ENCODE measurements at regions not wholly inside any gene's neighbourhood (a gene's known extent, or its start where the extent isn't known, plus 50 kb on each side); places are given as distances from the start of the nearest gene placed in this dataset.

DNA sequence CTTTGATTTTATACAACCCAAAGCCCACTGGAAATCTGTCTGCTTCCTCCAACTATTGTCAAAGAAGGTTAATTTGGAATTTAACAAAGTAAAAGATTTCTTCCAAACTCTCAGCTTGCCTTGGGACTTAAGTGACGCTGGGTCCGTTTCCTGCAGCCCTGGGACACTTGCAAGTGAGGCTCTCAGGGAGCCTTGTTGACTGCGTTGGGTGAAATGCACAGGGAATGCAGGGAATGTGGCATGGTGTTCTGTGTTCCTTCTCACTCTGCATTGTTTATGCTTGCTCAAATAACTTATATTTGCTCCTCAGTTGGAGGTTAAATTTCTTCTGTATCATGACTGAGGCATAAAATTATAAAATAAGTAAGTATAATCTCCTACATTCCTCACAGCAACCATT, 60.9 kb upstream of the TJP1 start:
- TF ChIP-seq, protein P1, sequence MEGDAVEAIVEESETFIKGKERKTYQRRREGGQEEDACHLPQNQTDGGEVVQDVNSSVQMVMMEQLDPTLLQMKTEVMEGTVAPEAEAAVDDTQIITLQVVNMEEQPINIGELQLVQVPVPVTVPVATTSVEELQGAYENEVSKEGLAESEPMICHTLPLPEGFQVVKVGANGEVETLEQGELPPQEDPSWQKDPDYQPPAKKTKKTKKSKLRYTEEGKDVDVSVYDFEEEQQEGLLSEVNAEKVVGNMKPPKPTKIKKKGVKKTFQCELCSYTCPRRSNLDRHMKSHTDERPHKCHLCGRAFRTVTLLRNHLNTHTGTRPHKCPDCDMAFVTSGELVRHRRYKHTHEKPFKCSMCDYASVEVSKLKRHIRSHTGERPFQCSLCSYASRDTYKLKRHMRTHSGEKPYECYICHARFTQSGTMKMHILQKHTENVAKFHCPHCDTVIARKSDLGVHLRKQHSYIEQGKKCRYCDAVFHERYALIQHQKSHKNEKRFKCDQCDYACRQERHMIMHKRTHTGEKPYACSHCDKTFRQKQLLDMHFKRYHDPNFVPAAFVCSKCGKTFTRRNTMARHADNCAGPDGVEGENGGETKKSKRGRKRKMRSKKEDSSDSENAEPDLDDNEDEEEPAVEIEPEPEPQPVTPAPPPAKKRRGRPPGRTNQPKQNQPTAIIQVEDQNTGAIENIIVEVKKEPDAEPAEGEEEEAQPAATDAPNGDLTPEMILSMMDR (IDR thresholded peaks at IDR 0.05; ENCODE audit: low read depth, low read length), result no peak
- DNase-seq (ENCODE audit: low read depth in 2 of 2), result no peak
- H3K4me3 ChIP-seq (replicated peaks in 1 of 2; ENCODE audit: low read depth in 2 of 2, low read length in 2 of 2), result no peak overlapping the region

GRCh38 chr15:29880886-29881285, 58.6 kb upstream of the TJP1 start:
- H3K4me3 ChIP-seq (replicated peaks in 1 of 2; ENCODE audit: low read depth in 2 of 2, low read length in 2 of 2), result no peak overlapping the region
- DNase-seq (ENCODE audit: low read depth in 2 of 2), result no peak
- TF ChIP-seq, protein P1 (IDR thresholded peaks at IDR 0.05; ENCODE audit: low read depth, low read length), result no peak

DNA sequence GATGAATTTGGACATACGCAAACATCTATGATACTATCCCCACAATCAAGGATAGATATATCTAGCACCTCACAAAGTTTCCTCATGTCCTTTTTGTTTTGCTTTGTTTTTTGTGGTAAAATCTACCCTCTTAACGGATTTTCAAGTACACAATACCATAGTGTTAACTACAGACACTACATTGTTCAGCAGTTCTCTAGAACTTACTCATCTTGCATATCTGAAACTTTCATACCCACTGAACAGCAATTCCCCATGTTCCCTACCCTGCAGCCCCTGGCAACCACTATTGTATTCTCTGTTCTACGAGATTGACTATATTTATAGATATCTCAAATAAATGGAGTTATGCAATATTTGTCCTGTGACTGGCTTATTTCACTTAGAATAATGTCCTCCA, 58.1 kb upstream of the TJP1 start:
- DNase-seq (ENCODE audit: low read depth in 2 of 2), result no peak
- TF ChIP-seq, protein P1 (IDR thresholded peaks at IDR 0.05; ENCODE audit: low read depth, low read length), result no peak
- H3K4me3 ChIP-seq (replicated peaks in 1 of 2; ENCODE audit: low read depth in 2 of 2, low read length in 2 of 2), result no peak overlapping the region

DNA sequence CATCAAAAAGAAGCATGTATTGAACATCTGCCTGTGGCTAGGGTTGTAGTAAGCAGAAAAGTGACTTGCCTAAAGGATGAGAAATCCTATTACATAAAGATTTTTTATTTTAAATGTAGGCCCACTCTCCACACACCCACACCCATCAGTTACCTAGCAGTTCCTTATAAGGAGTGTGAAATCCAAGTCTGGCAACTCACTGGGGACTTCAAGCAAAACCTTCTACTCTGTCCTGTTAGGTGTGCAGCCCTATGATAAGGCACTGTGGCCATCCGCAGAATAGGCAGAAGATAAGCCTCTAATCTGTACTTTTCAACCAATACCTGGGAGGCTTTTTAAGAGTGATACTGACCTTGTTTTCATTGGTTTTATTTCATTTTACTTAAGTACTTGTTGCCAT, 52.7 kb upstream of the TJP1 start:
- TF ChIP-seq, protein P1 (IDR thresholded peaks at IDR 0.05; ENCODE audit: low read depth, low read length), result no peak
- no peak for DNase-seq (ENCODE audit: low read depth in 2 of 2)
- no peak overlapping the region for H3K4me3 ChIP-seq (replicated peaks in 1 of 2; ENCODE audit: low read depth in 2 of 2, low read length in 2 of 2)

DNA sequence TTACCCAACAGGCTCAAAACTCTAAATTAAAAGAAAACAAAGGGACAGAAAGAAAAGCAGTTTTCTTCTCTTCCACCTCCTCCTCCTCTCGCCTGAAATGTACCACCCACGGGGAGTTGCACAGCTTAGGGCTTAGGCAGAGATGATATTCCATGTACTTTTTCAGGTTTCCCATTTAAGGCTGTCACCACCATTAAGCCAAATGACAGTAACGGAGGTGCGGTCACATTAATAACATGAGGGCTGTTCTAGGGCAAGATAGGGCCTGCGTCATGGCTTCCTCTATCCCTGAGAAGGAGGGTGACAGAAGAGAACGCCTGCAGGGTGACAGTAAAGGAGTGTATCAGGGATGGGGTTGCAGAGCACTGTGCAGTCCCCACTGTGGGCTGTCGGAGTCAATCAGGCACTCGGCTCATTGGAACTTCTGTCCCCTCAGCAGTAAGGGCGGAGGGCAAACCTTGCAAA, 51.7 kb upstream of the TJP1 start:
- TF ChIP-seq, protein P1 (IDR thresholded peaks at IDR 0.05; ENCODE audit: low read depth, low read length), result no peak
- DNase-seq (ENCODE audit: low read depth in 2 of 2), result no peak
- no peak overlapping the region for H3K4me3 ChIP-seq (replicated peaks in 1 of 2; ENCODE audit: low read depth in 2 of 2, low read length in 2 of 2)

- DNase-seq (ENCODE audit: low read depth in 2 of 2), result no peak
- no peak overlapping the region for H3K4me3 ChIP-seq (replicated peaks in 1 of 2; ENCODE audit: low read depth in 2 of 2, low read length in 2 of 2)
- TF ChIP-seq, protein P1 (IDR thresholded peaks at IDR 0.05; ENCODE audit: low read depth, low read length), result no peak
These were observed 51.0 kb upstream of the TJP1 start for GRCh38 chr15:29873264-29873663.

DNA sequence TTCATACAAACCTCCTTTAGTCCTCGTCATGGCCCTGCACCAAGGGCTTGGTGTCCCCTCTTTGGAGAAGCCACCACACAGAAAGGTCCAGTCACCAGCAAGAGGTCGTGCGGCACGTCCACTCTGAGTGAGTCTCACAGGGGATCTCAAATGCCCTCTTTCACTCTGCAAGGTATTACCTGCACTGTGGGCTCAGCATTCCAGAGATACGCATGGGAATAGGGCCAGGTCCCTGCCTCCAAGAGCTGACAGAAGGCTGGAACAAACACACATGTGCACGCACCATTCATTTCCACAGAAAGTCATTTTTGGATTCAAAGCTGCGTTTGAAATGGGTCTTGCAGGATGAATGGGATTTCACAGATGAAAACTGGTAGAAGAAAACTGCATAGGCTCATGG, 50.4 kb upstream of the TJP1 start:
- TF ChIP-seq, protein P1 (IDR thresholded peaks at IDR 0.05; ENCODE audit: low read depth, low read length), result no peak

More for the DNA sequence above, 50.4 kb upstream of the TJP1 start:
- no peak overlapping the region for H3K4me3 ChIP-seq (replicated peaks in 1 of 2; ENCODE audit: low read depth in 2 of 2, low read length in 2 of 2)
- DNase-seq (ENCODE audit: low read depth in 2 of 2), result no peak

All from cardiac fibroblast (primary cell).